ENCODE measurements at regions not wholly inside any gene's neighbourhood (a gene's known extent, or its start where the extent isn't known, plus 50 kb on each side); places are given as distances from the start of the nearest gene placed in this dataset.

- DNase-seq: no peak
These were observed 463.3 kb upstream of the DMAC1 start for GRCh38 chr9:8262625-8263622.

- no peak for DNase-seq
These were observed 462.2 kb upstream of the DMAC1 start for GRCh38 chr9:8261737-8262136.

- no peak for DNase-seq
These were observed 459.4 kb upstream of the DMAC1 start for GRCh38 chr9:8259028-8259427.

- DNase-seq: no peak
These were observed 457.3 kb upstream of the DMAC1 start for GRCh38 chr9:8256880-8257279.

DNA sequence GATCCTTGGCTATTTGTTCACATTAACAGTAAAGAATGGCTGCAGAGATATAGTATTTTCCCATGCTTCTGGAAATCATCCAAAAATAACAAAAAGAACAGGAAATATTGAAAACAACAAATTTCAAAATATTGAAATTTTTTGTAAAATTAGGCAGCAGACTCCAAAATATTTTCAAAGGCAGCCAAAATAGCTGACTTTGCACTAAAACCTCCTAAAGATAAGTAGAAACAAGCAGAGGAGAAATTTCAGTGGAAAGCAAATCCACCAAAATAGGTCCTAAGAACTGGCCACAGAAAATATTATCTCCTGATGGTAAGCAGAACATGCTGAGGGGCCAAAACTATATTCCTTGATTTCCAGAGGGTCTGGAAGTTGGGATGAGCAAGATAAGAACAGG lies 456.3 kb upstream of the DMAC1 start:
- DNase-seq: no peak

GRCh38 chr9:8254541-8254940 lies 455.0 kb upstream of the DMAC1 start:
- no peak for DNase-seq

DNA sequence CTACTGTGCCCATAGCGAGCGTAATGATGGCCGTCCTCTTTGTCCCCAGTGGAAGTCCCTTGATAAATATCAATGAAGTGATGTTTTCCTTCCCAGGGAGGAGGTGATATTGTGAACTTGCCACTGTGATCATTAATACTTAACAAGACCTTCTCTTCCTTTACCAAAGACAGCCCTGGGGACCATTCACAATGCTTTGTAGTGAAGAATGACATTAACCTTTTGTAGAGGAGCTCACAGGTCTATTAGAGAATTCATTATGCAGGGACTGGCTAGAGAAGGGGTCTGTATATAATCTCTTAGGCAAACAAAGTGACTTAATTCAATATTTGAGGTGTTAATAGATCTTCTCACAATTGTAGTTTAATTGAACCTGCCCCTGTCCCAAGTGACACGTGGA lies 452.9 kb upstream of the DMAC1 start:
- DNase-seq: no peak

DNA sequence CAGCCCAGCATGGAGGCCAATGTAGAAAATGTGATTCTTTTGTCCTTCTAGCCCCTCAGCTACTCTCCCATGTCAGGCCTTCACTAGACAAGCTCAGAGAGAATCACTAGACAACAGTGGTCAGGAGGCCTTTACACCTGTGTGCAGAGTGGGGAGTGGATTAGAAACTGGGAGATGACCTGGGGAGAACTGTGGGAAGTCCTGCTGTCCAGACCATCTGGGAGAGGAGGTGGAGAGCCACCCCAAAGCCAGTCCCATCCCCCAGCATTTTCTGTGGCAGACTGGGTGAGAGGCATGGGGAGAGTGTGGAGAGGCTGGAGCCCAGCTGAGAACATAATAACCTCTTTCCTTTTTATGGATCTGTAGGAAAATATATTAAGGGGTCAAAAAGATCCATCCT lies 452.0 kb upstream of the DMAC1 start:
- DNase-seq: no peak

GRCh38 chr9:8244505-8245092 lies 445.0 kb upstream of the DMAC1 start:
- no peak for DNase-seq

DNA sequence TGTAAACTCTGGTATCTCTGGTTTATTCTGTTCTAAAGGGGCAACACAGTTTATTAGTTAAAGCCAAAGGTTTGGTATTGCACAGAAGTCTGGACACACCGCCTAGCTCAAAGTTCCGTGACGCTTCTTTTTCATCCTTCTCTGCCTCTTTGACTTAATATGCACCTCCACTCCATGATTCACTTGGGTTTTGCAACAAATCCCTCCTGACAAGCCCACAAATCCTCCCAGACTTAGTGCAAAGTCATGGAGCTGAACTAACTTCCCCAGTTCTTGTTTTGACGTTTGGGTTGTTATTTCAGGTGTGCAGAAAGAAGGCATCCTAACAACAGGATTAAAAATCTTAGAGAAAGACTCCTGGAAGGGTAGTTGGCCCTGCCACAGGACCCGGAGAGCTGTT lies 441.6 kb upstream of the DMAC1 start:
- no peak for DNase-seq

DNA sequence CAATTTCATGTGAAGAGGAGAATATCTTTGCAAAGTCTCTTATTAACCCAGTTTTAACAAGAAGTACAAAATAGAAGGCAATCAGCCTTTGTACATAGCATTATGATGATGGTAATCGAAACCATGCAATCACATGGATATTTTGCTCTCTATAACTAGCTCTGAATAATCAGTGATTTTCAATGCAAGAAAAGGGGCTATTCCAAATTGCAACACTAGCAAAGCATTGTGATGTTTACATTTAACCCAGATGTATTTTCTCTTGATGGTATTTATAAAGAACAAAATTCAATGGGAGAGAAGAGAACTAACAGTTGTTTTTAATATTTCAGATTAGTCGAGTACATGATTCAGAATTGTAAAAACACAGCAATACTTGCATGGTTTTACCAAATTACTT lies 437.5 kb upstream of the DMAC1 start:
- DNase-seq: no peak

DNA sequence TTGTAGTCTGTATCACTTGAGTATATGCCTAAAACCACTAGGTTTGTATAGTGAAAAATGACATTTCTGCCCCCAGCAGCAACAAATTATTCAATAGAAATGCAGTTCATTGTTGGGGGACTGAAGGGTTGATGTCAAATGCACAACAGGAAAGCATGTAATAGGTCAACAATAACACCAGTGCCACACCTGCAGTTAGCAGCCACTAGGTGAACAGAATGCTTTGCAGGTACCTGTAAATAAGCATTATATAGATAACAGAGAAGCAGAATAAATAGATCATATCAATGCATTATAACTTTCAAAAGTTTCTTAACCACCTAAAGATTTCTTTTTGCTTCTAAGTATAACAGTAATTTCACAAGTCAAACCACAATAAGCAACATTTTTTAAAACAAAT lies 435.9 kb upstream of the DMAC1 start:
- no peak for DNase-seq

GRCh38 chr9:8234316-8234715 lies 434.7 kb upstream of the DMAC1 start:
- no peak for DNase-seq

DNA sequence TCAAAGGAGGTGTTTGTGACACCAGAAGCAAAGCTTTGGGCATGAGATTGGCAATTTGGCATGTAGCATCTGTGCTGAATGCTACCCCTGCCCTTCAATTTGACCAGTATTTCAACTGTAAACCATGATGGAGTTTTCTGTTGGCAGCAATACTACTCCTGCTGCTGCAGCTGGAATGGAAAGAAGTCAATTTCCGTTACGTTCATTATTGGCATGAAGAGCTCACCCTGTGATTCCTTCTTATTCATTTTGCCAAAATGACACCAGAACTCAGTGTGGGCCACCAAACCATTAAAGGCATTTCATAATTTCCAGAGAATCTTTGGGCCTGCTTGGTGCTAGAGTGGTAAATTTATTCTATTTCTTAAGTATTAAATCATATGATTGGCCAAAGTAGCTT lies 433.1 kb upstream of the DMAC1 start:
- DNase-seq: no peak

DNA sequence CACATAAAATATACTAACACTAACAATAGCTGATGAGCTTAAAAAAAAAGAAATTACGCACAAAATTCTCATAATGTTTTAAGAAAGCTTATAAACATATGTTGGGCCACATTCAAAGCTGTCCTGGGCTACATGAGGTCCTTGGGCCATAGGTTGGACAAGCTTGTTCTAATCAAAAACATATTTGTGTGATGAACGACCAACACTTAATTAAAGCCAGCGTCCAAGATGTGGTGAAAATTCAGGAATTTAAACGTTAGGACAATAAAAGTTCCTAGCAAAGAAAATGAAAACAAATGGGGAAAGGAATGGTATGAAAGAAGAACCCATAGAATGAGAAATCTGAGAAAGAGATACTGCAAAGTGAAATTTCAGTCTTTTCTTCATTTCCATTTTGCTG lies 429.6 kb upstream of the DMAC1 start:
- DNase-seq: no peak

GRCh38 chr9:8224381-8224801 lies 424.8 kb upstream of the DMAC1 start:
- DNase-seq: no peak

GRCh38 chr9:8223861-8224260 lies 424.3 kb upstream of the DMAC1 start:
- no peak for DNase-seq

DNA sequence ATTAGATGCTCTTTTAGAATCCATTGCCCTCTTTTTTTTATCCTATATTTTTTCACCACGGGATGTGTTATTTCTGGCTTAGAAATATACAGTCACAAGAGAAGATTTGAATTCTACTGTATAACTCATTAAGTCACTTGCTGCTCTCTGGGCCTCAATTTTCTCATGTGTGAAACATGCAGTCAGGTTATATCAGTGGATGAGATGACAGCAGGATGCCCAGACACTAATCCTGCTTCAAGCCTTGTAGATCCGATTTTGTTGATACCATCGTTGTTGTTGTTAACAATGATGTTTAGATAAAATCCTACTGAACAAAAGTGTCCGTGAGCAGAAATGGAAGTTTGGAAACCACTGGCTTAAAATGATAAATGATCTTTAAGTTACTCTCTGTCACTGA lies 421.9 kb upstream of the DMAC1 start:
- DNase-seq: no peak

- no peak for DNase-seq
These were observed 408.9 kb upstream of the DMAC1 start for GRCh38 chr9:8208465-8208864.

- no peak for DNase-seq
These were observed 408.0 kb upstream of the DMAC1 start for GRCh38 chr9:8207596-8207995.

DNA sequence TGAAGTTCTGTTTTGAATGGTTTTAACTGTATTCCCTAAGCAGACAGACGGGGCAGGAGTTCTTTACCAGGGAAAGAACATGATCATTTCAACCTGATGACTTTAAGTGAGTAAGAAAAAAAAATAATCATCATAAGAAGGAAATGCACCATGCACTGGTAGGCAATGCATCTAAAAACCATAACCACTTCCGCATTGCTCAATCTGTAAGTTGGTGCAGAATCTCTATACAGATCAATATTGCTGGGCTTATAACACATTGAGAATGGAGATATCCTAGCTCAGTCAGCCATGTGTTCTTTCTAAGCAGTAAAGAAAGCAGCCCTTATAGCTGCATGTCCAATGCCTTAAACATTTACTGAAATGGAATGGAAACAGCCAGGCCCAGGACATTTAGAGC lies 407.1 kb upstream of the DMAC1 start:
- DNase-seq: no peak

DNA sequence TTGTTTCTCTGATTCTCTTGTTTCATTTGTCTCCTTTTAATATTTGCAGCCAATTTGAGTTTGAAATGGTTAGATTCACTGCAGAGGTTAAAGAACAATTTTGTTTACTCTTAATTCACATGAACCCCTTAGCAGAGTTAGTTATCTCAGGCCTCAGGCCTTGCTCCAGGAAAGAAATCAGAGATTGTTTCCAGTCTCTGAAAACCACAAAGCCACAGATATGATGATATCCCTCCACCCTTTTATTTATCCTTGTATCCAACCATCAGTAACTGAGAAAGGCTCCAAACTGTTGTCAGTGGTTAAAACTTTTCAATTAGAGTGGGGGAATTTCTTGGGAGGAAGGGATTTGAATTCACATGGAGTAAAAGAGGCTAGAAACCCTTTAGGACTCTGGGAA lies 406.0 kb upstream of the DMAC1 start:
- no peak for DNase-seq

GRCh38 chr9:8189881-8190280 lies 390.3 kb upstream of the DMAC1 start:
- no peak for DNase-seq

DNA sequence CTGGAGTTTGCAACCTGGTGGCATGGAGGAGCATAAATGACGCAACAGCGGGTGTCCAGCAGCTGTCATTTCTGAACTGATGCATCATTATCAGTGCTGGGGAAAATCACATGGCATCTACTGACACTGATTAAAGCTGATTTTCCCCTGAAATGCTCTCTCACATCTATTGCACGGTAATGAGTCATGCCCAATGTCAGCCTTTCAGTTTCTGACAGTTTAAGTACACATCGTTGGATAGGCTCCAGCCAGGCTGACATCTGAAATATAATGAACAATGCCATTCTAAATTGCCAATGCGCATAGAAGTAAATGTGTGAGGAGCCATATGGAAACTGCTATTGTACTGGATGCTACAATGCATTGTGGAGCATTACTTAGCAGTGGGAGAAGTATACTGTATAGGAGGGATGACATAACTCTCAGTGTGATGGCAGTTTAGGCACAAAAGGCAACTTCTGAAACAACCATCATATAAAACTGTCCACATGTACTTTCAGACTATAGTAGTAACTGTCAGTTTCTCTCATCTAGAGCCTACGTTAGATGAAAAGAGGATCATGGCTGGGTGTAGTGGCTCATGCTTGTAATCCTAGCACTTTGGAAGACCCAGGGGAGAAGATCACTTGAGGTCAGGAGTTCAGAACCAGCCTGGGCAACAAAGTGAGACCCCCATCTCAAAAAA lies 389.3 kb upstream of the DMAC1 start:
- DNase-seq: peak; percentile 6

All from NCI-H774 (cell line).